Erythroblast (primary cell): ENCODE measurements at regions not wholly inside any gene's neighbourhood (a gene's known extent, or its start where the extent isn't known, plus 50 kb on each side); places are given as distances from the start of the nearest gene placed in this dataset.

Experiments used
- GATA1 ChIP-seq: IDR thresholded peaks from 2 replicates; pipeline ENCODE4 v1.6.1; 2011; ENCODE audit warnings: low read depth, mild to moderate bottlenecking, control low read depth, low read length, moderate library complexity
- POLR2A ChIP-seq: IDR thresholded peaks from 2 replicates; pipeline ENCODE4 v1.6.1; 2011; ENCODE audit warnings: mild to moderate bottlenecking, low read length

GRCh38 chr20:57899554-57899953 is 189.7 kb upstream of the PMEPA1 start:
- TF ChIP-seq POLR2A (no peak), GATA1 (no peak)
